Progenitor cell of endocrine pancreas (in vitro differentiated cells): ENCODE measurements at regions not wholly inside any gene's neighbourhood (a gene's known extent, or its start where the extent isn't known, plus 50 kb on each side); places are given as distances from the start of the nearest gene placed in this dataset.

Source experiments
- DNase-seq: peaks from one replicate; pipeline ENCODE4 v3.0.0; 2021; ENCODE audit warnings: low spot score; ENCODE audit not compliant: unreplicated experiment
- H3K27ac Mint-ChIP-seq: 2 replicates; pipeline ENCODE4 v1.8.0; 2021; ENCODE audit warnings: mild to moderate bottlenecking, moderate library complexity, mixed read lengths
- H3K27me3 Mint-ChIP-seq: 2 replicates; pipeline ENCODE4 v1.8.0; 2021; ENCODE audit warnings: mixed read lengths
- H3K36me3 Mint-ChIP-seq: 2 replicates; pipeline ENCODE4 v1.8.0; 2022; ENCODE audit warnings: mixed read lengths; ENCODE audit not compliant: insufficient read depth
- H3K4me1 Mint-ChIP-seq: 2 replicates; pipeline ENCODE4 v1.8.0; 2021; ENCODE audit warnings: low read depth, mixed read lengths
- H3K4me3 Mint-ChIP-seq: 2 replicates; pipeline ENCODE4 v1.8.0; 2021; ENCODE audit warnings: low read depth, mild to moderate bottlenecking, moderate library complexity, mixed read lengths
- H3K9me3 Mint-ChIP-seq: 2 replicates; pipeline ENCODE4 v1.8.0; 2021; ENCODE audit warnings: low read depth, mixed read lengths
- CTCF ChIP-seq: fragments of 200-600 bp; sonication (generic); IDR thresholded peaks from one replicate; pipeline ENCODE4 v1.5.0; 2021; ENCODE audit warnings: antibody characterized with exemption, mild to moderate bottlenecking; ENCODE audit not compliant: unreplicated experiment

- no peak overlapping the region for H3K27ac Mint-ChIP-seq
- H3K9me3 Mint-ChIP-seq: peaks cover 66% of the 10 kb centered on the region
- H3K36me3 Mint-ChIP-seq: peaks cover 9% of the 10 kb centered on the region
Observed at GRCh38 chr17:22464041-22464440, 771.7 kb downstream of the KCNJ18 start.

DNA sequence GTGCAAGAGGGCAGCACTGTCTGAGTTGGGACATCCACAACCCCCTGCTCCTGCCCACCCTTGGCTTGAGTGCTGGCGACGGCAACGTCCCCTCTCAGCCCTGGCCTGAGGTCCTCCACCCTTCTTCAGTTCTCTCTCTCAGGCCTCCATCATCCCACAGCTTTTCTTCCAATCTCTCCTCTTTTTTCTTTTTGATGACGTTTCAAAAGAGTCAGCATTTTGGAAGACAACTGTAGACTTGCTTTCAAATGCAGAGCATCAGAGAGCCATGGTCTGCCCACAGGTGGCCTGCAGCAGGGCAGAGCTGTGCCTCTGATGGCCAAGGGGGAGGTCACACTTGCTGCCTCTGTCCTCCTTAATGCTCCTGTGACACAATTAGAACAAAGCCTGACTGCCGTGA, 775.4 kb downstream of the KCNJ18 start:
- H3K9me3 Mint-ChIP-seq: peaks cover 65% of the 10 kb centered on the region
- peaks cover 8% of the 10 kb centered on the region for H3K36me3 Mint-ChIP-seq
- no peak overlapping the region for H3K27ac Mint-ChIP-seq
- DNase-seq: no peak
- no peak for TF ChIP-seq CTCF
- no peak overlapping the region for H3K4me3 Mint-ChIP-seq
- no peaks in the 10 kb centered on the region for H3K27me3 Mint-ChIP-seq
- no peaks in the 10 kb centered on the region for H3K4me1 Mint-ChIP-seq

More at GRCh38 chr17:22464041-22464440, 771.7 kb downstream of the KCNJ18 start:
- Mint-ChIP-seq H3K4me1 (no peaks in the 10 kb centered on the region), H3K4me3 (no peak overlapping the region), H3K27me3 (no peaks in the 10 kb centered on the region)
- no peak for TF ChIP-seq CTCF
- DNase-seq: no peak

- no peak for TF ChIP-seq CTCF
- H3K4me3 Mint-ChIP-seq: no peak overlapping the region
- peaks cover 8% of the 10 kb centered on the region for H3K36me3 Mint-ChIP-seq
- no peaks in the 10 kb centered on the region for H3K27me3 Mint-ChIP-seq
- peaks cover 53% of the 10 kb centered on the region for H3K9me3 Mint-ChIP-seq
- H3K4me1 Mint-ChIP-seq: no peaks in the 10 kb centered on the region
- H3K27ac Mint-ChIP-seq: no peak overlapping the region
- DNase-seq: no peak
Observed at GRCh38 chr17:22469101-22469880, 777.0 kb downstream of the KCNJ18 start.

- H3K36me3 Mint-ChIP-seq: peaks cover 6% of the 10 kb centered on the region
- H3K9me3 Mint-ChIP-seq: peaks cover 50% of the 10 kb centered on the region
- H3K27ac Mint-ChIP-seq: no peak overlapping the region
- DNase-seq: no peak
- TF ChIP-seq CTCF: no peak
- H3K4me3 Mint-ChIP-seq: no peak overlapping the region
- no peaks in the 10 kb centered on the region for H3K4me1 Mint-ChIP-seq
- no peaks in the 10 kb centered on the region for H3K27me3 Mint-ChIP-seq
Observed at GRCh38 chr17:22469941-22470340, 777.6 kb downstream of the KCNJ18 start.

DNA sequence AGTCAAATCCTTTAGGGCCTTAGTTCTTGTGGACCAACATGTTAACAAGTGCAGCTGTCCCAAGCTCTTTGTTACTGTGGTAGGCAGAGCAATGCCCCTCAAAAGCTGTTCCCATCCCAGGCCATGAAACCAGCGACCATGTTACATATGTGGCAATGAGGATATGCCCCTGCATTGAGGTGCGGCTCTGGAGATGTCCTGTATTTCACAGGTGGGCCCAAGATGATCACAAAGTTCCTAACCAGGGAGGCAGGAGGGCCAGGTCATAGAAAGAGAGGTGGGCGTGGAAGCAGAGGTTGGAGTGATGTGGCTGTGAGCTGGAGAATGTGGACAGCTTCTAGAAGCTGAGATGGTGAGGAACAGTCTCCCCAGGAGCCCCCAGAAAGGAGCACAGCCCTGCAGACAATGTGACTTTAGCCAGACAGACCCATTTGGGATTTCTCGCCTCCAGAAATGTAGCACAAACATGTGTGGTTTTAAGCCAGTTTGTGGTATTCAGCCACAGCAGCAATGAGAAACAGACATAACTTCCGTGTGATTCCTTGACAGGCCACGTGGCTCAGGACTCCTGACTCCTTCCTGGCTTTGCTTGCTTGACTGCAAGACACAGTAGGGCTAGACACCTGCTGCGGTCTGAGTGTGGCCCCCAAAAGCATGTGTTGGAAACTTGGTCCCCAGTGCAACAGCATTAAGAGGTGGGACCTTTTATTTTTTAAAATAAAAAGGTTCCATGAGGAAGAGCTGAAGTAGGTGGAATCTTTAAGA, 778.3 kb downstream of the KCNJ18 start:
- H3K9me3 Mint-ChIP-seq: peaks cover 45% of the 10 kb centered on the region
- H3K27me3 Mint-ChIP-seq: no peaks in the 10 kb centered on the region
- H3K27ac Mint-ChIP-seq: no peak overlapping the region
- TF ChIP-seq CTCF: no peak
- no peak overlapping the region for H3K4me3 Mint-ChIP-seq
- no peak for DNase-seq
- H3K4me1 Mint-ChIP-seq: no peaks in the 10 kb centered on the region
- H3K36me3 Mint-ChIP-seq: peaks cover 6% of the 10 kb centered on the region
